ENCODE measurements at regions not wholly inside any gene's neighbourhood (a gene's known extent, or its start where the extent isn't known, plus 50 kb on each side); places are given as distances from the start of the nearest gene placed in this dataset.

- H3K27me3 ChIP-seq (ENCODE audit: control insufficient read depth, insufficient read depth, low read length), result no peaks in the 10 kb centered on the region
- H3K4me3 ChIP-seq (ENCODE audit: low read depth, low read length), result no peak overlapping the region
- DNase-seq (ENCODE audit: low read depth, low spot score), result no peak
- CTCF ChIA-PET, result no interaction called here
- TF ChIP-seq CTCF (IDR thresholded peaks at IDR 0.05; ENCODE audit: low read depth, low read length), result no peak
- H3K9me3 ChIP-seq (ENCODE audit: control insufficient read depth, insufficient read depth, low read length), result no peaks in the 10 kb centered on the region; the same call in 1 of the 2 replicates
- no peak overlapping the region for H3K27ac ChIP-seq (ENCODE audit: low read depth, low read length)
- POLR2A ChIA-PET, result no interaction called here
These were observed 234.1 kb upstream of the ATP10A start for GRCh38 chr15:26097216-26097615.

- Histone ChIP-seq H3K9me3 (ENCODE audit: control insufficient read depth, insufficient read depth, low read length) (no peaks in the 10 kb centered on the region; the same call in 1 of the 2 replicates), H3K27ac (ENCODE audit: low read depth, low read length) (no peak overlapping the region), H3K27me3 (ENCODE audit: control insufficient read depth, insufficient read depth, low read length) (no peaks in the 10 kb centered on the region), H3K4me3 (ENCODE audit: low read depth, low read length) (no peak overlapping the region)
- DNase-seq (ENCODE audit: low read depth, low spot score), result no peak
- ChIA-PET CTCF (interaction anchor here (1.1 to 2.5 kb wide), 5 partner anchors 7 to 588 kb away, joined by 3 to 22 read pairs (median 4); no protein-coding TSS in a partner anchor), POLR2A (no interaction called here)
- no peak for TF ChIP-seq CTCF (IDR thresholded peaks at IDR 0.05; ENCODE audit: low read depth, low read length)
These were observed 233.5 kb upstream of the ATP10A start for GRCh38 chr15:26096581-26096980.

GRCh38 chr15:26095710-26096330 is 232.7 kb upstream of the ATP10A start:
- ChIA-PET POLR2A (no interaction called here), CTCF (interaction anchor here (0.6 to 2.5 kb wide), 11 partner anchors 8 to 587 kb away, joined by 3 to 22 read pairs (median 4); no protein-coding TSS in a partner anchor)
- Histone ChIP-seq H3K27ac (ENCODE audit: low read depth, low read length) (no peak overlapping the region), H3K9me3 (ENCODE audit: control insufficient read depth, insufficient read depth, low read length) (no peaks in the 10 kb centered on the region; the same call in 1 of the 2 replicates), H3K27me3 (ENCODE audit: control insufficient read depth, insufficient read depth, low read length) (no peaks in the 10 kb centered on the region), H3K4me3 (ENCODE audit: low read depth, low read length) (no peak overlapping the region)
- DNase-seq (ENCODE audit: low read depth, low spot score), result no peak
- TF ChIP-seq CTCF (IDR thresholded peaks at IDR 0.05; ENCODE audit: low read depth, low read length), result peak; percentile 52

GRCh38 chr15:26091184-26091583 is 228.1 kb upstream of the ATP10A start:
- no peak for DNase-seq (ENCODE audit: low read depth, low spot score)
- ChIA-PET CTCF (no interaction called here), POLR2A (no interaction called here)
- no peak overlapping the region for H3K4me3 ChIP-seq (ENCODE audit: low read depth, low read length)
- no peak for TF ChIP-seq CTCF (IDR thresholded peaks at IDR 0.05; ENCODE audit: low read depth, low read length)
- H3K27ac ChIP-seq (ENCODE audit: low read depth, low read length), result no peak overlapping the region
- H3K9me3 ChIP-seq (ENCODE audit: control insufficient read depth, insufficient read depth, low read length), result no peaks in the 10 kb centered on the region; the same call in 1 of the 2 replicates
- no peaks in the 10 kb centered on the region for H3K27me3 ChIP-seq (ENCODE audit: control insufficient read depth, insufficient read depth, low read length)

GRCh38 chr15:26087881-26088280 is 224.8 kb upstream of the ATP10A start:
- Histone ChIP-seq H3K9me3 (ENCODE audit: control insufficient read depth, insufficient read depth, low read length) (no peaks in the 10 kb centered on the region), H3K27ac (ENCODE audit: low read depth, low read length) (no peak overlapping the region), H3K4me3 (ENCODE audit: low read depth, low read length) (no peak overlapping the region), H3K27me3 (ENCODE audit: control insufficient read depth, insufficient read depth, low read length) (no peaks in the 10 kb centered on the region)
- CTCF ChIA-PET, result interaction anchor here (1.1 to 1.2 kb wide), 2 partner anchors 8 to 393 kb away, joined by 3 read pairs; no protein-coding TSS in a partner anchor
- no peak for DNase-seq (ENCODE audit: low read depth, low spot score)
- POLR2A ChIA-PET, result no interaction called here
- TF ChIP-seq CTCF (IDR thresholded peaks at IDR 0.05; ENCODE audit: low read depth, low read length), result no peak
